HUES64 (cell line): ENCODE measurements at regions not wholly inside any gene's neighbourhood (a gene's known extent, or its start where the extent isn't known, plus 50 kb on each side); places are given as distances from the start of the nearest gene placed in this dataset.

Experiments
- H3K27ac ChIP-seq: 2 replicates; pipeline ENCODE4 v1.7.0; 2013; ENCODE audit warnings: low read depth, low read length, inconsistent platforms
- H3K27me3 ChIP-seq: 2 replicates; pipeline ENCODE4 v1.6.1; 2013; ENCODE audit warnings: mild to moderate bottlenecking, low read length; ENCODE audit not compliant: insufficient read depth
- H3K36me3 ChIP-seq: 2 replicates; pipeline ENCODE4 v1.6.1; 2013; ENCODE audit warnings: mild to moderate bottlenecking, low read length; ENCODE audit not compliant: insufficient read depth
- H3K4me1 ChIP-seq: 2 replicates; pipeline ENCODE4 v1.6.1; 2013; ENCODE audit warnings: mild to moderate bottlenecking, low read length, moderate library complexity; ENCODE audit not compliant: insufficient read depth
- H3K4me3 ChIP-seq: 2 replicates; pipeline ENCODE4 v1.5.1; 2013; ENCODE audit warnings: mild to moderate bottlenecking, low read length, moderate library complexity
- H3K9ac ChIP-seq: 2 replicates; pipeline ENCODE4 v1.6.1; 2013; ENCODE audit warnings: mild to moderate bottlenecking, low read depth, low read length
- H3K9me3 ChIP-seq: 2 replicates; pipeline ENCODE4 v1.6.1; 2013; ENCODE audit warnings: low read depth, low read length; ENCODE audit not compliant: insufficient read depth
- WGBS: fragments of 150-250, 120-280 bp; methylation state at CpG from one replicate; pipeline ENCODE4 v1.1.7; 2013; ENCODE audit warnings: missing lambda C conversion rate; 5-methylcytosine and 5-hydroxymethylcytosine counted together

DNA sequence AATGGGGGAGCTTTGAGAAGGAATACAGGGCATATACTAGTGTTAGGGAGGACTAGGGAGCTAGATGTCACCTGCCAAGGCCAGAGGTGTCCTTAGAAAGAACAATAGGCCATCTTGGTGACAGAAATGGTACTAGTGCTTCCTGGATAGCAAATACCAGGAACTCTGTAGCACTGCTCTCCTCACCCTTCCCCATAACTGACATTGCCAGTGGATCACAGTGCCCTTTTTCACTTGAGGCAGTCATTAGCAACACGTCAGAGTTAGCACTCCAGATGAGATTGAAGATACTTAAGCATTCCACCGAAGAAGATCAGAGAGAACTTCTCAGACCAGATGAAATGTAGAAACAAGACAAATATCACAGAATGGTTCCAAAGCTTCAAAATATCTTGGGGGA is 103.1 kb upstream of the PDZRN3 start:
- Histone ChIP-seq H3K9ac (peak overlapping the region; percentile 7; the same call in 1 of the 2 replicates), H3K27me3 (no peaks in the 10 kb centered on the region), H3K4me3 (no peak overlapping the region), H3K9me3 (no peaks in the 10 kb centered on the region), H3K27ac (no peak overlapping the region), H3K36me3 (no peaks in the 10 kb centered on the region), H3K4me1 (peaks cover 18% of the 10 kb centered on the region)
- 77% methylated on average over 2 of the region's 2 CpGs for WGBS

- H3K4me1 ChIP-seq: peaks cover 18% of the 10 kb centered on the region
- H3K9me3 ChIP-seq: no peaks in the 10 kb centered on the region
- no peaks in the 10 kb centered on the region for H3K36me3 ChIP-seq
- 0 out of 2 replicates have a peak overlapping the region, but pooled peaks have one; percentile 2 for H3K27ac ChIP-seq
- H3K4me3 ChIP-seq: no peak overlapping the region
- 49% methylated on average over 8 of the region's 8 CpGs for WGBS
- H3K27me3 ChIP-seq: no peaks in the 10 kb centered on the region
- H3K9ac ChIP-seq: peak overlapping the region; percentile 7; the same call in 1 of the 2 replicates
Observed at GRCh38 chr3:73727117-73727821, 102.5 kb upstream of the PDZRN3 start.

DNA sequence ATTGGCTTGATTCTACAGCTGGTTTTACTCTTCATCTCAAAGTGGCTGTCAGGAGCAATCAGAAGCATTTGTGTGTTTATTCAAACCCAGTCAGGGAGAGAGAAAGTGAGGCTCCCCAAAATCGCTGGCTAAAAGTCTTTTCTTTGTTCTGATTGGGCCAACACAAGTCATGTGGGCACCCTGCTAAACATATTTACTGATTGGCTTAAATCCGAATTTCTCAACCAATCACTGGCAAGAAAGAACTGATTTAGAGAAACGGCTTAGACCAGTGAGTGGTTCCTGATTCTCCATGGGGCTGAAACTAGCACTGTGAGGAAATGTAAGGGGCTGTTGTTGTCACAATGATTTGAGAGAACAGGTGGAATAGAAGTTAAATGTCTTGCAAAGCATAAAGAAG is 98.9 kb upstream of the PDZRN3 start:
- no peaks in the 10 kb centered on the region for H3K9me3 ChIP-seq
- H3K27me3 ChIP-seq: no peaks in the 10 kb centered on the region
- WGBS: 86% methylated on average over 3 of the region's 3 CpGs
- no peak overlapping the region for H3K4me3 ChIP-seq
- no peak overlapping the region for H3K27ac ChIP-seq
- H3K4me1 ChIP-seq: peaks cover 18% of the 10 kb centered on the region
- H3K9ac ChIP-seq: no peak overlapping the region
- no peaks in the 10 kb centered on the region for H3K36me3 ChIP-seq

DNA sequence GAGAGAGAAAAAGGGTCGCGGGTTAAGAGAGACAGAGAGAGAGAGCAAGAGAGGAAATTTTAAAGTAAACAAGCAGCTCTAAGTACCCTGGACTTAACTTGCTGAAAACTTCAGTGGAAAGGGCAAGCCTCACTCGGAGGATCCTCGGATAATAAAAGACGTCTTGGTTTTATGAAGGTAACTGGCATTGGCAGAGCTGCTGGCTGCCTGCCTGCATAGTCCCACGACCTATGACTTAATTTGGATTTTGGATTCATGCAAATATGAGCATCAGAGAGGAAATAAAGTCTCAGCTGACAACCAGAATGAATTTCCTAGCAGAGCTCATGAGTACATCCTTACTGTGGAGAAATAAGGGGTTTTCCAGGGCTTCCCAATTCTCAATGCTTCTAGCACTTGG is 95.1 kb upstream of the PDZRN3 start:
- H3K4me3 ChIP-seq: no peak overlapping the region
- H3K27ac ChIP-seq: no peak overlapping the region
- no peaks in the 10 kb centered on the region for H3K36me3 ChIP-seq
- H3K27me3 ChIP-seq: no peaks in the 10 kb centered on the region
- 90% methylated on average over 6 of the region's 6 CpGs for WGBS
- H3K9me3 ChIP-seq: no peaks in the 10 kb centered on the region
- no peak overlapping the region for H3K9ac ChIP-seq
- no peaks in the 10 kb centered on the region for H3K4me1 ChIP-seq

GRCh38 chr3:73719413-73719851 is 94.7 kb upstream of the PDZRN3 start:
- no peak overlapping the region for H3K4me3 ChIP-seq
- no peaks in the 10 kb centered on the region for H3K9me3 ChIP-seq
- H3K36me3 ChIP-seq: no peaks in the 10 kb centered on the region
- 97% methylated on average over 5 of the region's 5 CpGs for WGBS
- no peaks in the 10 kb centered on the region for H3K27me3 ChIP-seq
- H3K9ac ChIP-seq: no peak overlapping the region
- no peaks in the 10 kb centered on the region for H3K4me1 ChIP-seq
- H3K27ac ChIP-seq: no peak overlapping the region

DNA sequence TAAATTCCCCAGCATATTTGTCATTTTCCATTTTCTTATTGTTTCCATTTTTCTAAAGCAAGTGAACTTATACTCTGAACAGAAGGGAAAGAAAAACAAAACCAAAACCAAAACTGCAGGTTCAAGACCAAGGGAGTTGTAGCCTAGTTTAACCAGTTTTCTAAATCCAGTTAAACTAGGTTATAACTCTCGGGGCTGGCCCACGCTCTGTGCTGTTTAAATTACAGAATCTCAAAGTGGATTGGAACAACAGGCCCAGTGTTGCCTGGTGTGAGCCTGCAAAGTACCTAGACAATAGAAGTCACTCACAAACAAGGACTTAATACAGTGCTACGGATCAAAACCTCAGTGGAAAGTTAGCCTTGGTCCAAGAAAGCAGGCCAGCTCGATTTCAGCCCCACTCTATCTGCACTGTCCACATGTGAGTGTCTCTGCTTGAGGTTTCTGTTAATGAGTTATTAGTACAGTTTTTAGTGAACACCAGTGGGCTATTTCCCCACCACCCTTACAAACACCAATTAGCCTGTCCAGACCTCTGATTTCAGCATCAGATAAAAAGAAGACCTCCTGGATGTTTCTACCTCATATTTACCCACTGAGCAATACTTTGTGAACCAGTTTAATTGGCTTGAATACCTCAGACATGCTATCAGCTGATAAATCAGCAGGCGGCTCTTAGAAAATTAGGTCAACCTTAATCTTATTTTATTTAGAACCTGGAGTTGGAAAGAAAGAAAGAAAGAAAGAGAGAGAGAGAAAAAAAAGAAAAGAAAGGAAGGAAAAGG is 93.8 kb upstream of the PDZRN3 start:
- no peak overlapping the region for H3K4me3 ChIP-seq
- 98% methylated on average over 5 of the region's 5 CpGs for WGBS

DNA sequence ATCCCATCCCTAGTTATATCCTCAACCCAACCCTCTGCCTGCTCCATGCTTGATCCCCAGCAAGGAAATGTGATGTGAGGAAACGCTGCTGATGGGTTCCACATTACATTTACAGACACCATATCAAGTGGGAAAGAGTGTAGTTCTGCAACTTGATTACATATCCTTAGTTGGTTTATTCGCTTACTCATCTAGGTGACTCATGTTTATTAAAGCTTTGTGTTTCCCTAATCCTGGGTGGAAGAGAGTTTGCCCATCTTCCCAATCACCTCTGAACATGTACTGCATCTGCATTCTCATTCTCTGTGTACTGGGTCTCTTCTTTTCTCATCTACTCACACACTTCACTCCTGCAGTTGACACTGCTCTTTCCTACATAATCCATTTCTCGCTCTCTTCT is 91.7 kb upstream of the PDZRN3 start:
- Histone ChIP-seq H3K9ac (no peak overlapping the region), H3K4me1 (no peaks in the 10 kb centered on the region), H3K36me3 (no peaks in the 10 kb centered on the region), H3K9me3 (no peaks in the 10 kb centered on the region), H3K27ac (no peak overlapping the region), H3K4me3 (no peak overlapping the region), H3K27me3 (no peaks in the 10 kb centered on the region)
- WGBS: 100% methylated on average over 2 of the region's 3 CpGs

More for the DNA sequence above, 93.8 kb upstream of the PDZRN3 start:
- Histone ChIP-seq H3K9ac (no peak overlapping the region), H3K27me3 (no peaks in the 10 kb centered on the region), H3K4me1 (no peaks in the 10 kb centered on the region), H3K36me3 (no peaks in the 10 kb centered on the region), H3K27ac (no peak overlapping the region), H3K9me3 (no peaks in the 10 kb centered on the region)

GRCh38 chr3:73710340-73710739 is 85.6 kb upstream of the PDZRN3 start:
- Histone ChIP-seq H3K27ac (no peak overlapping the region), H3K36me3 (no peaks in the 10 kb centered on the region), H3K27me3 (no peaks in the 10 kb centered on the region), H3K9me3 (no peaks in the 10 kb centered on the region), H3K4me1 (no peaks in the 10 kb centered on the region), H3K9ac (no peak overlapping the region), H3K4me3 (no peak overlapping the region)
- 100% methylated on average over 1 of the region's 1 CpG for WGBS

- WGBS: 89% methylated on average over 1 of the region's 1 CpG
- no peaks in the 10 kb centered on the region for H3K36me3 ChIP-seq
- H3K9me3 ChIP-seq: no peaks in the 10 kb centered on the region
- H3K27me3 ChIP-seq: no peaks in the 10 kb centered on the region
- H3K4me3 ChIP-seq: no peak overlapping the region
- H3K27ac ChIP-seq: no peak overlapping the region
- no peaks in the 10 kb centered on the region for H3K4me1 ChIP-seq
- no peak overlapping the region for H3K9ac ChIP-seq
Observed at GRCh38 chr3:73709712-73710111, 85.0 kb upstream of the PDZRN3 start.

DNA sequence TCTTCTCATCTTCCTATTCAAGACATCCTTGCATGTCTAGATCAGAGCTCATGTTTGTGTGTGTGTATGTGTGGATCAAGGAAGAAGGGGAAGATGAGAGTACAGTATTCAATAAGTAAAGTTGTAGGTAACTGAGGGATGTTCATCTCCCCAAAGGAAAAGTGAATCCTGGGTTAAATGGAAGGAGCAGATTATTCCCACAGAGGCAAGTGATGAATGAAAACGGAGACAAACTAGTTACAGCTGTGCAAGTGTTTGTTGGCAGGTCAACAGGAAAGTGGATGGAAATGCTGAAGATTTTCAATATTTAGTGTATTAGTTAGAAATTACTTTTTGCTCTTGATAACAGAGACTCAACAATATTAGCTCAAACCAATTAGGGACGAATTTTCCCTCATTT is 84.2 kb upstream of the PDZRN3 start:
- Histone ChIP-seq H3K4me1 (no peaks in the 10 kb centered on the region), H3K9ac (no peak overlapping the region), H3K27ac (no peak overlapping the region), H3K36me3 (no peaks in the 10 kb centered on the region), H3K27me3 (no peaks in the 10 kb centered on the region), H3K4me3 (no peak overlapping the region), H3K9me3 (no peaks in the 10 kb centered on the region)
- WGBS: 91% methylated on average over 2 of the region's 2 CpGs

GRCh38 chr3:73707772-73708171 is 83.0 kb upstream of the PDZRN3 start:
- no peaks in the 10 kb centered on the region for H3K9me3 ChIP-seq
- WGBS: 87% methylated on average over 1 of the region's 2 CpGs
- no peaks in the 10 kb centered on the region for H3K27me3 ChIP-seq
- H3K36me3 ChIP-seq: no peaks in the 10 kb centered on the region
- no peak overlapping the region for H3K4me3 ChIP-seq
- H3K4me1 ChIP-seq: no peaks in the 10 kb centered on the region
- H3K27ac ChIP-seq: no peak overlapping the region
- H3K9ac ChIP-seq: no peak overlapping the region
